Endothelial cell of umbilical vein (primary cell): ENCODE measurements at regions not wholly inside any gene's neighbourhood (a gene's known extent, or its start where the extent isn't known, plus 50 kb on each side); places are given as distances from the start of the nearest gene placed in this dataset.

Source experiments
- BruUV-seq: library from RNA; stranded (reverse); fragments of 400-500 nt; replicated peaks from 2 replicates; lab custom pipeline; 2021; lab: Mats Ljungman, UMichigan
- CTCF ChIA-PET: fragments of 300-600, 350-600 bp; sonication (Branson Sonifier 250); formaldehyde crosslinking; loops from one replicate; lab custom pipeline; 2021; ENCODE audit warnings: antibody characterized with exemption, inconsistent platforms; lab: Charles Lee
- POLR2A ChIA-PET: fragments of 300-600, 350-600 bp; sonication (Branson Sonifier 250); formaldehyde crosslinking; loops from one replicate; lab custom pipeline; 2021; ENCODE audit warnings: antibody characterized with exemption, inconsistent platforms; lab: Charles Lee
- DNase-seq: peaks from one replicate; pipeline ENCODE4 v3.0.0-alpha.2; 2011; ENCODE audit warnings: low read depth, low spot score
- FAIRE-seq: peaks from 2 replicates; lab custom pipeline; 2011; peaks lifted over from hg19 to GRCh38; lab: Jason Lieb, UNC
- H2AFZ ChIP-seq: 2 replicates; pipeline ENCODE4 v1.6.0; 2012; ENCODE audit warnings: low read depth, low read length, control low read depth, inconsistent platforms
- H3K27ac ChIP-seq: 2 replicates; pipeline ENCODE4 v1.5.1; 2011; ENCODE audit warnings: low read depth, mild to moderate bottlenecking, control low read depth, low read length, moderate library complexity; ENCODE audit not compliant: insufficient read depth
- H3K27me3 ChIP-seq, 2 experiments: 2 replicates each; pipeline versions ENCODE4 v1.6.0 to v1.6.1; 2011; ENCODE audit warnings: low read length in 2 of 2, mixed read lengths in 1 of 2; ENCODE audit not compliant: control insufficient read depth in 2 of 2, insufficient read depth in 2 of 2
- H3K36me3 ChIP-seq, 2 experiments: 2 replicates in 1 of 2; 3 replicates in 1 of 2; pipeline ENCODE4 v1.5.1; 2011; ENCODE audit warnings: low read length in 2 of 2, mild to moderate bottlenecking in 1 of 2, moderate library complexity in 1 of 2; ENCODE audit not compliant: control insufficient read depth in 2 of 2, insufficient read depth in 2 of 2; ENCODE audit errors: extremely low read depth in 1 of 2
- H3K4me1 ChIP-seq: 3 replicates; pipeline ENCODE4 v1.5.1; 2011; ENCODE audit warnings: mild to moderate bottlenecking, low read length; ENCODE audit not compliant: control insufficient read depth, insufficient read depth; ENCODE audit errors: extremely low read depth
- H3K4me2 ChIP-seq: 2 replicates; pipeline ENCODE4 v1.6.1; 2011; ENCODE audit warnings: low read length, control low read depth, mixed read lengths; ENCODE audit not compliant: insufficient read depth
- H3K4me3 ChIP-seq, 3 experiments: fragments of 200-600 bp in 1 of 3; sonication (generic), shearing (Covaris generic) in 1 of 3; replicated peaks in 1 of 3; 2 replicates each; pipeline ENCODE4 v1.5.1; 2011 to 2016; ENCODE audit warnings: control low read depth in 3 of 3, low read length in 3 of 3, mild to moderate bottlenecking in 2 of 3, inconsistent platforms in 1 of 3, low read depth in 1 of 3, moderate library complexity in 1 of 3; ENCODE audit not compliant: insufficient read depth in 1 of 3
- H3K79me2 ChIP-seq: 2 replicates; pipeline ENCODE4 v1.6.0; 2012; ENCODE audit warnings: low read length, inconsistent platforms; ENCODE audit not compliant: control insufficient read depth, insufficient read depth
- H3K9ac ChIP-seq: replicated peaks from 2 replicates; pipeline ENCODE3; 2011; ENCODE audit warnings: low read length, control low read depth; ENCODE audit not compliant: insufficient read depth; ENCODE audit errors: extremely low read depth
- H3K9me1 ChIP-seq: replicated peaks from 3 replicates; pipeline ENCODE4 v1.6.0; 2011; ENCODE audit warnings: mild to moderate bottlenecking, low read length; ENCODE audit not compliant: control insufficient read depth, insufficient read depth; ENCODE audit errors: extremely low read depth
- H3K9me3 ChIP-seq: replicated peaks from 2 replicates; pipeline ENCODE4 v1.5.1; 2012; ENCODE audit warnings: low read length, inconsistent platforms; ENCODE audit not compliant: control insufficient read depth, insufficient read depth
- H4K20me1 ChIP-seq: replicated peaks from 2 replicates; pipeline ENCODE3; 2011; ENCODE audit warnings: mild to moderate bottlenecking, low read length; ENCODE audit not compliant: control insufficient read depth, insufficient read depth; ENCODE audit errors: extremely low read depth
- EZH2 ChIP-seq: IDR thresholded peaks from 2 replicates; pipeline ENCODE4 v1.6.1; 2012; ENCODE audit warnings: borderline replicate concordance, low read depth, mild to moderate bottlenecking, moderate library complexity, low read length, inconsistent platforms; ENCODE audit not compliant: severe bottlenecking
- FOS ChIP-seq: IDR thresholded peaks from 2 replicates; pipeline ENCODE4 v1.6.1; 2011; ENCODE audit warnings: mild to moderate bottlenecking, low read length, moderate library complexity, borderline replicate concordance; ENCODE audit not compliant: insufficient read depth
- GATA2 ChIP-seq: IDR thresholded peaks from 2 replicates; pipeline ENCODE4 v1.7.0; 2011; ENCODE audit warnings: low read depth, mild to moderate bottlenecking, moderate library complexity, mixed read lengths, low read length; ENCODE audit not compliant: insufficient read length, insufficient read depth
- JUN ChIP-seq: IDR thresholded peaks from 2 replicates; pipeline ENCODE4 v1.6.1; 2011; ENCODE audit warnings: borderline replicate concordance, low read depth; ENCODE audit not compliant: insufficient read length, insufficient read depth
- MYC ChIP-seq: IDR thresholded peaks from one replicate; pipeline ENCODE4 v1.6.1; 2011; ENCODE audit warnings: mild to moderate bottlenecking, low read depth, low read length
- POLR2A ChIP-seq: IDR thresholded peaks from 2 replicates; pipeline ENCODE4 v1.6.1; 2012; ENCODE audit warnings: low read depth, mild to moderate bottlenecking, control low read depth, low read length
- POLR2AphosphoS5 ChIP-seq: IDR thresholded peaks from 2 replicates; pipeline ENCODE4 v1.6.1; 2012; ENCODE audit warnings: low read depth, mild to moderate bottlenecking, control low read depth, low read length, moderate library complexity; ENCODE audit not compliant: insufficient read depth
- dilution Hi-C: fragments of 300-500 bp; cut with MboI; formaldehyde crosslinking; loops from one replicate; pipeline ENCODE4 v1.15.0; 2019; ENCODE audit warnings: low sequenced_read_pairs; ENCODE audit not compliant: extremely low pct_ligation_motif_present
- intact Hi-C: fragments of 100-400 bp; cut with micrococcal nuclease; formaldehyde crosslinking; loops from one replicate; pipeline ENCODE4 v1.10.0; 2022
- TF ChIP-seq, protein P1 (sequence below), 2 donors: IDR thresholded peaks; 1 replicate in 1 of 2; 2 replicates in 1 of 2; pipeline ENCODE4 v1.5.1; 2011; ENCODE audit warnings: low read length in 2 of 2, mild to moderate bottlenecking in 2 of 2, moderate library complexity in 2 of 2, control low read depth in 1 of 2, inconsistent platforms in 1 of 2, low read depth in 1 of 2; ENCODE audit not compliant: insufficient read depth in 1 of 2; ENCODE audit errors: extremely low read depth in 1 of 2
- TF ChIP-seq, protein P2 (sequence below): IDR thresholded peaks from 2 replicates; pipeline ENCODE4 v1.6.1; 2011; ENCODE audit not compliant: insufficient read depth, insufficient read length

DNA sequence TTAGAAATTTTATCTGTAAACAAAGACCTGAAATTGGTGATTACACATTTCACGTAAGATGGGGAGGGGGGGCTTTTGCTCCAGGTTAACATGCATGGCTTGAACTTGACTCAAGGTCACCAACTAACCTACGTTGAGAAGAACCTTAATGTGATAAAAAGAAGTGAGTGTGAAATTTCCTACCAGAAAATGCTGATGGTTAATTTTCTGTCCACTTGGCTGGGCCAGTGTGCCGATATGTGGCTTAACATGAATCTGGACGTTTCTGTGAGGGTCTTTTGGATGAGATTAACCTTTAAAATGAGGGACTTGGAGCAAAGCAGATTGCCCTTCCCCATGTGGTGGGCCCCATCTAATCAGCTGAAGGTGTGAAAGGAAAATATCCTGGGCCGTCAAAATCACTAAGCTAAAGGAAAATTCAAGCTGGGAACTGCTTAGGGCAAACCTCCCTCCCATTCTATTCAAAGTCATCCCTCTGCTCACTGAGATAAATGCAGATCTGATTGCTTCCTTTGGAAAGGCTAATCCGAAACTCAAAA lies 107.3 kb upstream of the ENPP6 start:
- Histone ChIP-seq H4K20me1 (no peaks in the 10 kb centered on the region), H3K9me3 (no peaks in the 10 kb centered on the region), H2AFZ (no peak overlapping the region), H3K9me1 (no peaks in the 10 kb centered on the region), H3K4me1 (no peaks in the 10 kb centered on the region), H3K9ac (no peak overlapping the region), H3K27ac (no peak overlapping the region), H3K4me2 (no peak overlapping the region), H3K4me3 (no peak overlapping the region), H3K27me3 (no peaks in the 10 kb centered on the region), H3K79me2 (no peaks in the 10 kb centered on the region), H3K36me3 (no peaks in the 10 kb centered on the region)
- dilution Hi-C loops = no loop called here
- ChIA-PET CTCF (interaction anchor here (0.6 to 2.3 kb wide), 2 partner anchors 18 to 771 kb away, joined by 3 to 6 read pairs; no protein-coding TSS in a partner anchor), POLR2A (no interaction called here)
- no TSS peak for BruUV-seq
- FAIRE-seq = no peak
- no peak for DNase-seq
- TF ChIP-seq, protein P1, sequence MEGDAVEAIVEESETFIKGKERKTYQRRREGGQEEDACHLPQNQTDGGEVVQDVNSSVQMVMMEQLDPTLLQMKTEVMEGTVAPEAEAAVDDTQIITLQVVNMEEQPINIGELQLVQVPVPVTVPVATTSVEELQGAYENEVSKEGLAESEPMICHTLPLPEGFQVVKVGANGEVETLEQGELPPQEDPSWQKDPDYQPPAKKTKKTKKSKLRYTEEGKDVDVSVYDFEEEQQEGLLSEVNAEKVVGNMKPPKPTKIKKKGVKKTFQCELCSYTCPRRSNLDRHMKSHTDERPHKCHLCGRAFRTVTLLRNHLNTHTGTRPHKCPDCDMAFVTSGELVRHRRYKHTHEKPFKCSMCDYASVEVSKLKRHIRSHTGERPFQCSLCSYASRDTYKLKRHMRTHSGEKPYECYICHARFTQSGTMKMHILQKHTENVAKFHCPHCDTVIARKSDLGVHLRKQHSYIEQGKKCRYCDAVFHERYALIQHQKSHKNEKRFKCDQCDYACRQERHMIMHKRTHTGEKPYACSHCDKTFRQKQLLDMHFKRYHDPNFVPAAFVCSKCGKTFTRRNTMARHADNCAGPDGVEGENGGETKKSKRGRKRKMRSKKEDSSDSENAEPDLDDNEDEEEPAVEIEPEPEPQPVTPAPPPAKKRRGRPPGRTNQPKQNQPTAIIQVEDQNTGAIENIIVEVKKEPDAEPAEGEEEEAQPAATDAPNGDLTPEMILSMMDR (IDR thresholded peaks at IDR 0.05; ENCODE audit: extremely low read depth in 1 of 2, insufficient read depth in 1 of 2, low read depth in 1 of 2, low read length in 2 of 2) = no peak
- TF ChIP-seq GATA2 (no peak), POLR2A (no peak)
- intact Hi-C loops = no loop called here

DNA sequence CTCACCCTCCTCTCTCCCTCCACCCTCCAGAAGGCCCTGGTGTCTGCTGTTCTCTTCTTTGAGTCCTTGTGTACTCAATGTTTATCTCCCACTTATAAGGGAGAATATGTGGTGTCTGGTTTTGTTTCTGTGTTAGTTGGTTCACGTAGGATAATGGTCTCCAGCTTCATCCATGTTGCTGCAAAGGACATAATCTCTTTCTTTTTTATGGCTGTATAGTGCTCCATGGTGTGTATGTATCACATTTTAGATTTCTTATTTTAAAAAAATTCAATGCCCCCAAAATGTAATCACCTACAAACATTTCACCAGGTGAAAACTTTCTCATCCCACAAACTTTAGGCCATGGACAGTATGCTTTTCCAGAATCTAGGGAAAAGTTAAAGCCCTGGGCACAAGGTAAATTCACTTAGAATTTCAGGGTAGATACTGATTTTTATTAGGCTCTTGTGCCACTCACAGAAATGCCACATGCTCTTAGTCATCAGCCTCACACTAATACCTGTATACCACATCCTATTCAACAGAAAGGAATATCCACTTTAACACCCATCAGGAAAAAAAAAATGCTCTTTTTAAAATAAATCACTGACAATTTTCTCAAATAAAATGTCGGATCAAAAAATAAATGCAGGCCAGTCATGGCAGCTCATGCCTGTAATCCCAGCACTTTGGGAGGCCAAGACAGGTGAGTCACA lies 104.8 kb upstream of the ENPP6 start:
- TF ChIP-seq EZH2 (no peak), MYC (no peak), FOS (no peak), POLR2A (no peak), POLR2AphosphoS5 (no peak), GATA2 (no peak), JUN (no peak)
- TF ChIP-seq, protein P2, sequence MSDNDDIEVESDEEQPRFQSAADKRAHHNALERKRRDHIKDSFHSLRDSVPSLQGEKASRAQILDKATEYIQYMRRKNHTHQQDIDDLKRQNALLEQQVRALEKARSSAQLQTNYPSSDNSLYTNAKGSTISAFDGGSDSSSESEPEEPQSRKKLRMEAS = no peak
- TF ChIP-seq, protein P1 (IDR thresholded peaks at IDR 0.05; ENCODE audit: extremely low read depth in 1 of 2, insufficient read depth in 1 of 2, low read depth in 1 of 2, low read length in 2 of 2) = no peak
- Histone ChIP-seq H3K4me1 (no peaks in the 10 kb centered on the region), H3K9ac (no peak overlapping the region), H3K79me2 (no peaks in the 10 kb centered on the region), H3K27ac (no peak overlapping the region), H3K4me2 (no peak overlapping the region), H2AFZ (no peak overlapping the region), H3K9me1 (no peaks in the 10 kb centered on the region), H3K4me3 (no peak overlapping the region), H3K36me3 (no peaks in the 10 kb centered on the region), H3K9me3 (no peaks in the 10 kb centered on the region), H4K20me1 (no peaks in the 10 kb centered on the region), H3K27me3 (no peaks in the 10 kb centered on the region)
- dilution Hi-C loops = no loop called here
- POLR2A ChIA-PET = no interaction called here
- CTCF ChIA-PET = interaction anchor here (0.7 to 1.0 kb wide), 2 partner anchors 8 to 33 kb away, joined by 3 read pairs; no protein-coding TSS in a partner anchor
- intact Hi-C loops = no loop called here
- DNase-seq (no peak), FAIRE-seq (no peak)
- BruUV-seq = no TSS peak
